UCSD-AML1 (cell line): ENCODE measurements at regions not wholly inside any gene's neighbourhood (a gene's known extent, or its start where the extent isn't known, plus 50 kb on each side); places are given as distances from the start of the nearest gene placed in this dataset.
"Not testable (repeated sequence)": the region's sequence is repeated elsewhere in the genome, so short reads cannot be mapped to it uniquely, and the experiment has no call there.

ENCODE experiments used
- DNase-seq: peaks from one replicate; lab custom pipeline; 2025; ENCODE audit not compliant: unreplicated experiment; lab: John Stamatoyannopoulos, UW

DNA sequence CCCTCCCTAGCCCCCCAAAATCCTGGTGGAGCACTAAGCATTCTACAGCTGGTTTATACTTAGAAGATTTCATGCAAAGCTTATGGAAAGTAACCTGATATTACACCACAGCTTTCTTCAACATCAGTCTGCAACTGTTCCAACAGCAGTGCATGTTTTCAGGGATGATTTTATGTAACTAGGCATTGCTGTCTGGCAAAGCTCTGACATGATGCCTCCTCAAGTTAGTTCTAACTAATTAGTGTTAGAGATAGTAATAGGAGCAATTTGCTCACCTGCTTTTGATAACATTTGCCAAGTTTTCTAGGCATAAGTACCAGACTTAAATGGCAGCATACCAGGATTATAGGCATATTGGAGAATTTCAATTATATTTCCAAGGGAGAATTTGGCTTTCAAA lies 330.3 kb upstream of the SGO1 start:
- DNase-seq, result no peak

DNA sequence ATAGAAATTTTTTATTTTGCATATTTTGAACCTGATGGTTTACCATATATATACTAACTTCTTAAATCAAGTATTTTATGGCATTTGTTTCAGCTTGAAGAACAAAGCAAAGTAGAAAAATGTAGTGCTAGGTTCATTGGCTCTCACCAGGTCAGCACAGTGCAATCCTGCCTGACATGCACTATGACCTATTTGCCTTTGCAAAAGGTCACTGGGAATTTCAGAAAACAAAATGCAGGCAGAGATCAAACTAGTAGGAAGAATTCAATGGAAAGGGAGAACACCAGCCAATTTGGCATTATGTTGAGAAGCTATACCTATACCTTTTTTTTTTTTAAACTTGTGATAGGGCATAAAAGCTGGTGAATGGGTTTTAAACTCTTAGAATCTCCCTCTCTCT lies 329.8 kb upstream of the SGO1 start:
- no peak for DNase-seq

DNA sequence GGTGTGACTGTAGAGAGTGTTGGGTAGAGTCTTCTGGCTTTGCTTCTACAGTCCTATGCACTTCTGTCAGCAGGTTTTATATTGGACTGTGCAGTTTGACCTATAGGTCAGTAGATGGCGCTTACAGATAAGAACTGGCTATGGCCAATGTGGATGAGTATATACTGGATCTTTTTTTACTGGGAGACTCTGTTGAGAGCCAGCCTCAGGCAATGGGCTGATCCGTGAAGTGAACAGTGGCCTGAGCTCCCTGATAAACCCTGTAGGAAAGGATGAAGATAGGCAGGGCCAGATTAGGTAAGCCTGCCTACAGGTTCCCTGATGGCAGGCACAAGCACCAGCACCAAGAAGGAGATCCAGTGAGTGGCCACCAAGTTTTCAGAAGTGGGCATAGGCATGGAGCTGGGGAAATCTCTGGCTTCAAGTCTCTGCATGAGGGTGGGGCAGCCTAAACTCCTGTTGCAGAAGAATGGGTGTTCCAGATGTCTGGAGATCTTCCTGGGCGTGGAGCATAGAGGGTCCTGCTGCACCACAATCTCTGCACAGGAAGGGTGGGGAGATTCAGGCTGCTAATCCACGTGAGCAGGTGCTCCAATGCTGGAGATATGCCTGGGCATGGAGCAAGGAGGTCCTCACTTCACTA lies 326.0 kb upstream of the SGO1 start:
- no peak for DNase-seq

DNA sequence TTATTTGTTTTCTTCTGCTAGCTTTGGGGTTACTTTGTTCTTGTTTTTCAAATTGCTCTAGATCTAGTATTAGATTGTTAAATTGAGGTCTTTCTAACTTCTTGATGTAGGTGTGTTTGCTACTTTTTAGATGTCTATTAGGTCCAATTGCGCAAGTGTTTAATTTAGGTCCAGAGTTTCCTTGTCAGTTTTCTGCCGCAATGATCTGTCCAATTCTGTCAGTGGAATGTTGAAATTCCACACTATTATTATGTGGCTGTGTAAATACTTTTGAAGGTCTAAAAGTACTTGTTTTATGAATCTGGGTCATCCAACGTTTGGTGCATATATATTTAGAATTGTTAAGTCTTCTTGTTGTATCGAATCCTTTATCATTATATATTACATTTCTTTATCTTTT lies 324.4 kb upstream of the SGO1 start:
- no peak for DNase-seq

DNA sequence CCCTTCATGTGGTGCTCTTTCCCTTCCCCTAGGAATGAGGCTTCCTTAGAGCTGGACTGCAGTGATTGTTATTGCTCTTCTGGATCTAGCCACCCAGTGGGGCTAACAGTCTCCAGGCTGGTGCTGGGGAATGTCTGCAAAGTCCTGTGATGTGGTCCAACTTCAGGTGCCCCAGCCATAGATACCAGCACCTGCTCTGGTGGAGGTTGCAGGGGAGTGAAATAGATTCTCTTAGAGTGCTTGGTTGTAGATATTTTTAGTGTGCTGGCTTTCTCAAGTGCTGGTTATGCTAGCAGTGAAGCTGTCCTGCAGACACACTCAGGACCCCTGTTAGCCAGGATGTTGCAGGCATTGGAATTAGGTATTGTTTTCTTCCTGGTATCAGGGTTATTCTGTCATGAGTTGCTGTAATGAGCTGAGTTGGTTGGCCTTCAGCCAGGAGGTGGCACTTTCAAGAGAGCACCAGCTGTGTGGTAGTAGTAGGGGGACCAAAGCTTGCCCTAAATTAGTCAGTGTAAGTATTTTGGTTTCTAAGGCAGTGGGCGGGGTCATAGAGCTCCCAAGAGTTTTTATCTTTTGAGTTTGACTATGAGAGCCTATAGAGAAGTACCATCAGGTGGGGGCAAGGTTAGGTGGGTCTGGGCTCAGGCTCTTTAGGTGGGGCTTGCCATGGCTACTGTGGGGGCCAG lies 317.5 kb upstream of the SGO1 start:
- DNase-seq, result no peak

DNA sequence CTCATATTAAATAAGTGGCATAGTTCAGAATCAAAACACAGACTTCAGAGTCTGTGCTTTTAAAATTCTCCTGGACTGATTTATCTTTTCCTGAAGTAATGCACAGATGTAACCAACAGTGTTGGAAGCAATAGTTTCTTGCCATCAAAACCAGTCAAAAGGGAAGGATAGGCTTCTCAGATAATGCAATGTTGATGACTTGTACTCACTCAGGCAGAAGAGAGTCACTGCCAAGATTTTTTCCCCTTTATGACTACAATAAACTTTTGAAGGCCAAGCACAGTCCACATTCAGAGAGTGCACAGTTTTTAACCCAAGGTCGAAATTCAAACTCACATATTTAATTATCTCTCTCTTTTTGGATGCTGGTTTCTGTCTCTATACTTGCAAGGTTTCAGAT lies 305.0 kb upstream of the SGO1 start:
- no peak for DNase-seq

DNA sequence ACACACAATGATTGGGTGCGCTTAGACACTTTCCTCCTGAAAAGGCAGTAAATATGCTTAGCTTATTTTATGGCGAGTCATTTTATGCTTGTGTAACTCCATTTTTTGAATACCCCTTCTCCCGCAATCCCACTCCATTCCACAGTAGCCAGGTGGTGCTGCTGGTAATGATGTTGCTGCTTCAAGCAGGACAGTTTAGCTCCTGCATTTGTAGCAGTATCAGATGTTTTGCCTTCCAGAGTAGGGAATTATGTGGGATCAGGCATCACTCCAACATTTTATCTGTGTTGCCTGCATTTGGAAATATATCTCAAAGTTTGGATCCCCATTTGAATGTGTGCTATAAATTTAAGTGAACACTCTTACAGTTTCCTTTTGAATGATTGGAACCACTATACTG lies 302.1 kb upstream of the SGO1 start:
- DNase-seq, result no peak

DNA sequence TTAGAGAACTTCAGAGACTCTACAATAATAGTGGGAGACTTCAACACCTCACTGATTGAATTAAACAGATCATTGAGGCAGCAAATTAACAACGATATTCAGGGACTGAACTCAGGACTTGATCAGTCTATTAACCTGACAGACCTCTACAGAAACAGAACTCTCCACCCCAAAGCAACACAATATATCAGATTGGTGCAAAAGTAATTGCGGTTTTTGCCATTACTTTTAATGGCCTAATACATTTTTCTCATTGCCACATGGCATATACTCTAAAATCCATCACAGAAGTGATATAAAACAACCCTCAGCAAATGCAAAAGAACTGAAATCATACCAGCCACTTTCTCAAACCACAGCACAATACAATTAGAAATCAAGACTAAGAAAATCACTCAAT lies 298.1 kb upstream of the SGO1 start:
- DNase-seq, result no peak

DNA sequence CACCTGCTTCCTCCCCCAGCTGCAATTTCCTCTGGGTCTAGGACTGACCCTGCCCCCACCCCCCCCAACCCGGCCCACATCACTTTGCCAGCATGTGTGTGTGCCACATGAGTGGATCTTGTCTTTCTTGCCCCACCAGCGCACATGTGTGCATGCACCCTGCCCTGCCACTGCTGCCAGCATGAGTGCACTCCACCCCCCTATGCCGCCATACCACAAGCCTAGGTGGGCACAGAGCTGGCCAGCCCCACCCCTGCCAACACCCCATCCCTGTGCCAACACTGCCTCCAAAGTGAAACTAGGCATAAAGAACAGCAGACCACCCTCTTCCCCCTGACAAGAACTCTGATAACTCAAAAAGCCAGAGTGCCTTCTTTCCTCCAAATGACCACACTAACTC lies 296.3 kb upstream of the SGO1 start:
- DNase-seq, result no peak

DNA sequence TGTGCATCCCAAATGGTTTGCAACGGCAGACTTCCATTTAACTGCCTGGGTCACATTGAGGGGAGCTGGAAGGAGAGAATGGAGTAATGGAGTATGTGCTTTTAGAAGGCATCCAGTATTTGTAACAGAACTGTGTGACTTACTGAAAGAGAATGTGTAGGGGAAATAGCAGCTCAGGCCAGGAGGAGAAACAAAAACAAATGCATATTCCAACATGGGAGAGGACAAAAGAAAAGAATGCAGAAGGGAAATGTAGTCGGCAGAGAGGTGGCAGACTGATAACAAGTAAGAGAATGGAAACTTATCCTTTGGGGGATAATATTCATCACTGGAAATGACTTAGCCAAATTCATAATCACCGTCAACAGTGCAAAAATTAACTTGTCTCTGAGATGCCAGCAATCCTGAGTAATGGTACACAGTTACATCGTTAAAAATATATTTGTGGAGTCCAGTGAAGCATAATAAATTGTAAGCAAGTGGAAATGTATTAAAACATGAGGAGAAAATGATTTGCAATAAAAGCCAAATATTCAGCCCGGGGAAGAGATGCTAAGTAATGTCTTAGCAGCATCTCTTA lies 294.9 kb upstream of the SGO1 start:
- DNase-seq, result no peak

DNA sequence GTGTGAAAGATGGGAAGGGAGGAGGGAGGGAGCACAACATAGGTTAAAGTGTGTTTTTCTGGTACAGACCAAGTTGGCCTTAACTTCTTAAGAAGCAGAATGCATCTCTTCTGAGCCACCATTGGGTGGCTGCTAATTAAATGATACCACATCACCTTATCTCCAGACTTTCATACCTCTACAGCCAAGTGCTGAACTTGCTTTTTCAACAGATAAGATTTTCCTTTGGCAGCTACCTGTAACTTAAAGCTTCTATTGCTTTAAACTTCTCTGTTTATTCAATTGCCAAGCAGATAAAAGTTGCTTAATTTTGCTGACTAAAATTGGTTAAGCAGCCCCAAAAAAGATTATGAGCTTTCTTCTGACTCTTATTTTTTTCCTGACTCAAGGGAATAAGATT lies 292.4 kb upstream of the SGO1 start:
- DNase-seq, result no peak

DNA sequence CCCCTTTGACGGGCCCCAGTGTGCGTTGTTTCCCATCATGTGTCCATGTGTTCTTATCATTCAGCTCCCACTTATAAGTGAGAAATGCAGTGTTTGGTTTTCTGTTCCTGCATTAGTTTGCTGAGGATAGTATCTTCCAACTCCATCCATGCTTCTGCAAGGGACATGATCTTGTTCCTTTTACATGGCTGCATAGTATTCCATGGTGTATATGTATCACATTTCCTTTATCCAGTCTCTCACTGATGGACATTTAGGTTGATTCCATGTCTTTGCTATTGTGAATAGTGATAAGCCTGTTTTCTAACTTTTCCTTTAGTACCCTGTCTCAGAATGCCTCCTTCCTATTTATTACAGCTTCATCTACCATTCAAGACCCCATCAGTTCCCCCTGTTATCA lies 278.2 kb upstream of the SGO1 start:
- not testable (repeated sequence) for DNase-seq

DNA sequence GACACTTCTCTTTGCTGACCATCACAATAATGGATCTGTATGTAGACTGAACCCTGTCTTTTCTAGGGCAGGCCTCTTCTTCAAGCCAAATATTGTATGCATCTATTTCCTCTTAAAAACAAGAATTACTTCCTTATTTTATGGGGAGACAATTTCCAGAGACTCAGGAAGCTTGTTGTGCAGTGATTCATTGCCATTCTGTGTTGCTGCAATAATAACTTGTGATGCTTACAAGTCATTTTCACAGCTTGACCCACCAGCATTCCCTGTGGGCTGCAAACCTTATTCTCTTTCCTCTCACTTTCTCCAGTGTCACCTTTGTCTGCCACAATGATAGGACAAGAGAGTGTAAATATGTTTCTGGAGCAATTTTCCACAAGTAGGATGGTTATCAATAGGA lies 276.7 kb upstream of the SGO1 start:
- DNase-seq, result no peak

DNA sequence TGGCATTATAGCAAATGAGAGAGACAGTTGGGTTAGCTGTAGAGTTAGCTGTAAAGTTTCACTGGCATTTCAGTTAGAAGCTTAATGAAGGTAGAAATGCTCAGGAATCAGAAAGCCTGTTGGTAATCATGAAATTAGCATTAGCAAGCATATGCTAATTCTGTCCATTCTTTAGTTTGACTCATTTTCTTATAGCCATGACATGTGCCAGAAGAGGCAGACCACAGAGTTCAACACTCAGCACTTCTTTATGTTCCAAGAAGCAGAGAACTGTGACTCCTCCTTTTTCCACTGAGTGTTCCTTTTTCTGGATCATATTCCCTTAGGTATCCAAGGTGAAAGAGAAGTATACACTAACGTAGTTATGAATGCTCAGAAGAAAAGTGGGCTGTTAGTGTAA lies 276.2 kb upstream of the SGO1 start:
- no peak for DNase-seq

DNA sequence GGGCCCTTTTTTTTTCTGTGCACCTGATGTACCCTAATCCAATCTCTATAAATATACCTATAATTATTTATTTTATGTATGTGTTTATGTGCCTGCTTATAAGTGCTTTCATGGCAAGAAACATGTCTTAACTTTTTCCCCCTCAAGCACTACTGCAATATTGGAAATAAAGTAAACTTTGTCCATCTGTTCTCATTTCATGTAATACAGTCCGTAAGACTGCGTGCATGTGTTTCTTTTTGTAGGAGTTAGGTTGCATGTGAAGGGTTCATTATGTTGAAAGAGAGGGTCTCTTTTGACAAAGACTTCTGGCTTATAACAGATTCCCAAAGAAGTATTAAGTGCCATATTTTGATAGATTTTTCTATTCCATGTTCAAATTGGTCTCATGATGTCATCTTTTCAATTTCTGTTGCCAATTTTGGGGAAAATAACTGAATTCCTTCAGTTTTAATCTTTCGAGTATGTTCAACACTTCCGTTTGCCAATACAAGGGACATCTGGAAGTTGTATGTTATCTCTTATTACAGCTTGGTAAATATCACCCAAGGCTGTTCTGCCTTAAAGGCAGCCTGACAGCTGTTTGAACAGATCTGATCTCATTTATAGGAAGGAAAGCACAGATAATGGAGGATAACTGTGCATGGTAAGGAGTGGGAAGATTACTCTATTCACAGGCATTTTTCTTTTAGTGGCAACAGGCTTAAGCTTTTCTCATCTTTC lies 273.1 kb upstream of the SGO1 start:
- DNase-seq, result no peak

DNA sequence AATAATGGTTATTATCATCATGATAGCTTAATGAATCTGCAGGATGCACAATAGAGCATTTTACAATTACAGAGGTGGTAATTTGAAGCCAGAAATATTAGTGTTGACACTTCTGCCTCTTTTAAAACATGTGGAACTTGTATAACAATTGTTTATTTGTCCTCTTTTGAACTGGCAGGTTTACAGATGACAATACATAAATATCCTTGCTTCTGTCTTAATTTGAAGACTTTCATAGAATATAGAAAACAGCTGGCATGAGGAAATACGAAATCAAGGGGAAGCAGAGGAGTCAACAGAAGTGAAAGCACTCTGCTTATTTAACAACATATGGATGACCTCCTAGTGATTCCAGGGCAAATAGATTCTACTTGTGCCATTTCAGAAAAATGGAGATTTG lies 270.5 kb upstream of the SGO1 start:
- DNase-seq, result no peak

DNA sequence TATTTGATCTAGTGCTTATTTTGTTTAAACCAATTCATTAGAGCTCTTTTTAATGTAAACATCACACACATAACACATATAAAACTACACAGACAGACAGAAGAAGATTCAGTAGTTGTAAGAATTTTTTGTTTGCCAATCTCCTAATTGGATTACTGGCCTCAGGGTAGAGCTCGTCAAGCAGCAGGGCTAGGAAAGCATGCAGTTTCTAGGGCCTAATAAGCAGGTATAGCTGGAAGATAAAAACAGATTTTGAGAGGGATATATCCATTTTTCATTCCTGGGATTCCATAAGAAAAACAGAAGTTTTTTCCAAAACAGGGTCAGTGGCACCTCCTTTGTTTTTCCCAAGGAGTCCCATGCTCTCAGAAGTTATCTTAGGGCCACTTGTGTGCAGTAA lies 265.2 kb upstream of the SGO1 start:
- no peak for DNase-seq

DNA sequence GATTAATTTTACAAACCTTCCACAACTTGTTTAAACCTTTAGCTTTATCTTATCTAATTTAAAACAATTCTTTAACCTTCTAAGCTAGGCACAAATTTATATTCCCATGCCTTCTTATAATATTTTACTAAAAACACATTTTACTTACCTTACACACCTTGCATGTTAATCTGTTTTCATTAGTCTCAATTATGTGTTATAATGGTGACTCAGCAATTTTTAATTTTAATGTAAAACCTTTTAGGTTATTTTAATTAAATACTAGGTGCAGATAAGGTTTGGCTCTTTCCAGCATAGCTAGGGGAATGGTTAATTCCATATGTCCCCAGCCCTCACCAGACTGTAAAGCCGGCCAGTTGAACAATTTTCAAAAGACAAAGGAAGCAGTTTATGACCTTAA lies 264.6 kb upstream of the SGO1 start:
- DNase-seq, result no peak

DNA sequence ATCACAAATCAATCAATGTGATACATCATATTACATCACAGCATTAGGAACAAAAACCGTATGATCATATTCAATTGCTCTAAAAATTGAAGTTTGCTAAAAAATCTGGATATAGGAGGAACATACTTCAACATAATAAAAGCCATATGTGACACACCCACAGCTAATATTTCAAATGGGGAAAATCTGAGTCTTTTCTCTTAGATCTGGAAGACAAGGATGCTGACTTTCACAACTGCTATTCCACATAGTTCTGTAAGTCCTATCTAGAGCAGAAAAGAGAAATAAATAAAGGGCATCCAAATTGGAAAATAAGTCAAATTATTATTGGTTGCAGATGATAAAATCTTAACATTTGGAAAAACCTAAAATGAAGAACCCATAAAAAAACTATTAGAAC lies 256.8 kb upstream of the SGO1 start:
- DNase-seq, result no peak

DNA sequence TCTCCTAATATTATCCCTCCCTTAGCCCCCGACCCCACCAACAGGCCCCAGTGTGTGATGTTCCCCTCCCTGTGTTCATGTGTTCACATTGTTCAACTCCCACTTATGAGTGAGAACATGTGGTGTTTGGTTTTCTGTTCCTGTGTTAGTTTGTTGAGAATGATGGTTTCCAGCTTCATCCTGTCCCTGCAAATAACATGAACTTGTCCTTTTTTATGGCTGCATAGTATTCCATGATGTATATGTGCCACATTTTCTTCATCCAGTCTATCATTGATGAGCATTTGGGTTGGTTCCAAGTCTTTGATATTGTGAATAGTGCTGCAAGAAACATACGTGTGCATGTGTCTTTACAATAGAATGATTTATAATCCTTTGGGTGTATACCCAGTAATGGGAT lies 241.3 kb upstream of the SGO1 start:
- not testable (repeated sequence) for DNase-seq

DNA sequence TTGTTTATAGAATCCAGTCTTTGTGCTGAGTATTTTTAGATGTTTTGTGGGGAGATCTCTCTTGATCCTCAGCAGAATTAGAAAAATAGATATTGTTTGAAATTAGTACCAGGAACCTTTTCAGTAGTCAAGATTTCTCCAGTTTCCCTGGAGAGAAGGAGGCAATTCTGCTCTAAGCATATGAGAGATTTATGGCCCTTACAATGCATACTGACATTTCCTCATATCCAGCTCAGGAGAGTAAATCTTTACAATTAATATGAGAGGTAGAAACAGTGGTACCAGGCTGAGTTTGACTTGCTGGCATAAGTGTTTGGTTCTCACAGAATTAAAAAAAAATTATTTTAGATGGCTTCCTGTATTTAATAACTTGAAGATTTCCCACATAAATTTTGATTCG lies 239.1 kb upstream of the SGO1 start:
- DNase-seq, result no peak

DNA sequence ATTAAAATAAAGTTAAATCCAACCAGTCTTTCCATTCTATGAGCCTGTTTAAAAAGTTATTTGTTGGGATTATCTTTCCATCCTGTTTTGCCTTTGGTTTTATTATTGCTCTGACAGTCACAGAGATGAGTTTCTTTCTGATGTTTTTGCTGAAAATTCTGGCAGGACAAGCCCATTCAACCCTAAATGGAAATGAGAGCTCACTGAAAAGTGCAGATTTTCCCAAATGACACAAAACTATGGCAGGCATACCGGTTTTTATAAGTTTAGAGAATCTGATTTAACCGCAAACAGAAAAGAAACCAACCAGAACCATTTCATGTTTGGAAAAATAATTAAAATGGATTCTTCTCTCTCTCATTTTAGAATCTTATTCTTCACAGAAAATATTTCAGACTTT lies 238.1 kb upstream of the SGO1 start:
- DNase-seq, result no peak
